ENCODE measurements at regions not wholly inside any gene's neighbourhood (a gene's known extent, or its start where the extent isn't known, plus 50 kb on each side); places are given as distances from the start of the nearest gene placed in this dataset.

DNA sequence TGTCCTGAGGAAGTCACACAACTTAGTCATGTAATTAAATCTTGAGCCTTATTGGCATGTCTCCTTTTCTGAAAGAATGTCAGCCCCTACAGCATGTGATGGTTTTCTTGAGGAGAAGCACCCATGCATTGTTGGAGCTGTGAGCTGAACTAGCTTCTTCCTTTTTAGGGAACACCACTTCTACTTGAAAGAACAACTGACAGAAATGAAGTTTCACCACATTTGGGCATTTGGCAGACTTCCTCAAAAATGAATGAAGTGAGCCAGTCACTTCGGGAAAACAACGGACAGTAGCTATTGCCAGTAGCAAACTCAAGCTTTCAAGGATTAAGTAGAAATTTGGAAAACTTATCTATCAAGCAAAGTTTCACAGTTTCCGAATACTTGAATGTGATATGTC, 1351.3 kb downstream of the EFNB2 start:
- no peak for DNase-seq (ENCODE audit: low read depth)
- H3K4me3 ChIP-seq (ENCODE audit: low read length): no peak overlapping the region
- TF ChIP-seq, protein P1, sequence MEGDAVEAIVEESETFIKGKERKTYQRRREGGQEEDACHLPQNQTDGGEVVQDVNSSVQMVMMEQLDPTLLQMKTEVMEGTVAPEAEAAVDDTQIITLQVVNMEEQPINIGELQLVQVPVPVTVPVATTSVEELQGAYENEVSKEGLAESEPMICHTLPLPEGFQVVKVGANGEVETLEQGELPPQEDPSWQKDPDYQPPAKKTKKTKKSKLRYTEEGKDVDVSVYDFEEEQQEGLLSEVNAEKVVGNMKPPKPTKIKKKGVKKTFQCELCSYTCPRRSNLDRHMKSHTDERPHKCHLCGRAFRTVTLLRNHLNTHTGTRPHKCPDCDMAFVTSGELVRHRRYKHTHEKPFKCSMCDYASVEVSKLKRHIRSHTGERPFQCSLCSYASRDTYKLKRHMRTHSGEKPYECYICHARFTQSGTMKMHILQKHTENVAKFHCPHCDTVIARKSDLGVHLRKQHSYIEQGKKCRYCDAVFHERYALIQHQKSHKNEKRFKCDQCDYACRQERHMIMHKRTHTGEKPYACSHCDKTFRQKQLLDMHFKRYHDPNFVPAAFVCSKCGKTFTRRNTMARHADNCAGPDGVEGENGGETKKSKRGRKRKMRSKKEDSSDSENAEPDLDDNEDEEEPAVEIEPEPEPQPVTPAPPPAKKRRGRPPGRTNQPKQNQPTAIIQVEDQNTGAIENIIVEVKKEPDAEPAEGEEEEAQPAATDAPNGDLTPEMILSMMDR (conservative IDR thresholded peaks at IDR 0.05; ENCODE audit: low read depth, low read length): no peak

DNA sequence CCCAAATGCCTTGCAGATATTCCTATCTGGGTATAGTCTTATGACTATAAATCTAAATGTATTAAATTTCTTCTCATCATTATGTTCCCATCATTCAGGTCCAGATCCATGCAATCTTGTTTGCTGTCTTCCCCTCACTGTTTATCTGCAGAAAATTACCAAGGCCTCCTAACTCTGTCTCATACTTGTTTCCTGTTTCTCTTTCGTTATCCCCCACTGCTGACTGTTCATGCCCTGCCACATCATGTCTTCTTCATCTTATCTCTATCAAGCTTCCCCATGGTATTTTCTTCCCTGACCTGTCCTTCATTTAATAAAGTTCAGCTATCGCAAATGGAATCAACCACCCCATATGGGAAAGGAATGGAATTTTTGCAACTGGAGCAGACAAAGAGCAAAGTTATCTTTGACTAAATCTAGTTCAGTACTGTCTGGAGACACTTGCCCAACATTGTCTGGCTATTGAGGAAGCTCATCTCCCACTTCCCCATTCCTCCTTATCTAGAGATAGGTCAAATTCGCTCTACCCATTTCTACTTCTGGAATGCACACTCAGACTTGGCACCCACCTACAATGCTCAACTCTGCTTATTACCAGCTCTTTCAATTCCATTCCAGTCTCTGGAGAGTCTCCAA, 1358.1 kb downstream of the EFNB2 start:
- DNase-seq (ENCODE audit: low read depth): no peak
- H3K4me3 ChIP-seq (ENCODE audit: low read length): no peak overlapping the region
- TF ChIP-seq, protein P1 (conservative IDR thresholded peaks at IDR 0.05; ENCODE audit: low read depth, low read length): no peak

DNA sequence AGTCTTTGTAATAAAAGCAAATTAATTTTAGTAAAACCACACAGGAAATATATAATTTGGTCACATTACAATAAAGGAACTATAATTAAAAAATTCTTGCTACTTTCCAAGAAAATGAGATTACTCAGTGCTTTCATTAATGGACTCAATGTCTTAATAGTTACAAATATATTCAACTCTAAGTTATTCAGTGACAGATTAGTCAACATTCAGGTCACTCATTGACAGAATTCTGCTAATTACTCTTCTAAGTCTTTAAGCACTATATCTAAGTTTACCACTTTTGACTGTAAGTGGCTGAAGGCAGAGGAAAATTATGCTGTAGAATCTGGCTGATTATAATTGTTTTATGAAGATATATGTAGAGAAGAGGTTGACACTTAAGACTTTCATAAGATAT, 1365.0 kb downstream of the EFNB2 start:
- no peak for DNase-seq (ENCODE audit: low read depth)
- TF ChIP-seq, protein P1 (conservative IDR thresholded peaks at IDR 0.05; ENCODE audit: low read depth, low read length): no peak
- no peak overlapping the region for H3K4me3 ChIP-seq (ENCODE audit: low read length)

DNA sequence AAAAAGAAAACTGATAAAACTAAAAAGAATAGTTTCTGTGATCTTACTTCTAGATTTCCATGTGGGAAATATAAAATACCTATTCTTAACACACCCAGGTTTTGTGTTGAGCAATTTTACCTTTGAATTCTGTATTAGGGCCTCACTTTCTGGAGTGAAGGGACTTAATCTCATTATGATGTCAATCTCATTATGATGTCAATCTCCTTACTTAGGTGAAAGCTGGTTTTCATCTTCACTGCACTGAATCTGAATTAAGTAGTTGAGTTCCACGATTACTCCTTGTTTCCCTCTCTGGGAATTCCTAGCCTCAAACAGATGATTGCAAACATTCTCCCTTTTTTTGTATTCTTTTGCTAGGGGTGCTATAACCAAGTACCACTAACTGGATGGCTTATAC, 1367.2 kb downstream of the EFNB2 start:
- H3K4me3 ChIP-seq (ENCODE audit: low read length): no peak overlapping the region
- TF ChIP-seq, protein P1 (conservative IDR thresholded peaks at IDR 0.05; ENCODE audit: low read depth, low read length): no peak
- DNase-seq (ENCODE audit: low read depth): no peak

DNA sequence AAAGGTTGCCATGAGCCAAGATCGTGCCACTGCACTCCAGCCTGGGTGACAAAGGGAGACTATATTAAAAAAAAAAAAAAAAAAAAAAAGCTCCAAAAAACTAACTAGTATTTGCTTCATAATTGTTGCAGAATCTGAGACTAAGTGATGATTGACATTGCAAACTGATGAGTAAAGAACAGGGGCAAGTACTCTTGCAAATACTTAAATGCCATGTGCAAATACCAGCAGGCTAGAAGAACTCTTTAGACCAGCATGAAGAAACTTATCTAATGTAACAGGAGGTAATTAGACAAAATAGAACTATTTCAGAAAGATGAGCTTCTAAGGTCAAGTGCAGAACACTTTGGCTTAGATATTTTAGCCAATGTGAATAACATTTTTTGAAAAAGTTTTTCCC, 1368.1 kb downstream of the EFNB2 start:
- H3K4me3 ChIP-seq (ENCODE audit: low read length): no peak overlapping the region
- DNase-seq (ENCODE audit: low read depth): no peak
- TF ChIP-seq, protein P1 (conservative IDR thresholded peaks at IDR 0.05; ENCODE audit: low read depth, low read length): no peak

DNA sequence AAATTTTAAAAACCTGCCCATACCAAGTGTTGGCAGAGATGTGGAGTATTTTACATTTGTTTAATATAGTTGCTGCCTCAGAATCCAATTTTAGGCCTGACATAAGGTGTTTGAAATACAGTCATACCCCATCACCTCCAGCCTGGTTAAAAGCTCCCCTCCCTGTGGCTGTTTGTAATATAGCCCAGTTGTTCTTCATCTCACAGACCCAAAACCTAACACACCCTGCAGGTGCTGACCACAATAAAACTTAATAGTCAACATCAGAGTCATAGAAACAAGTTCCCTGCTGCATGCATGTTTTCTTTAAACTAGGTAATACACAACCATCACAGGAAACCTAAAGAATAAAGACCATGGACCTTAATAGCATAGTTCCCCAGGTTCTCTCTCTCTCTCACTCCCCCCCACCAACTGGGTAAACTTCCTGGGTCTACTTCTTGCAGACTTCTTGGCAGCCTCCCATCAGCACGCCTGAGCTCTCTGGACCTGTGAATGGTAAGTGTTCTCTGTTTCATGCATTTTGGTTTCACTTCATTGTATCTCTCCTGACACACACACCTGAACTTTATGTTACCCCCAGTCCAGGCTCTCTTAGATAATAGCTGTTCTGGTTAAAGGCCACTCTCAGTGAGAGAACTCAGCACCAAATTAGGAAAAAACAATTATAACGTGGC, 1369.9 kb downstream of the EFNB2 start:
- H3K4me3 ChIP-seq (ENCODE audit: low read length): no peak overlapping the region
- DNase-seq (ENCODE audit: low read depth): no peak
- TF ChIP-seq, protein P1 (conservative IDR thresholded peaks at IDR 0.05; ENCODE audit: low read depth, low read length): no peak

DNA sequence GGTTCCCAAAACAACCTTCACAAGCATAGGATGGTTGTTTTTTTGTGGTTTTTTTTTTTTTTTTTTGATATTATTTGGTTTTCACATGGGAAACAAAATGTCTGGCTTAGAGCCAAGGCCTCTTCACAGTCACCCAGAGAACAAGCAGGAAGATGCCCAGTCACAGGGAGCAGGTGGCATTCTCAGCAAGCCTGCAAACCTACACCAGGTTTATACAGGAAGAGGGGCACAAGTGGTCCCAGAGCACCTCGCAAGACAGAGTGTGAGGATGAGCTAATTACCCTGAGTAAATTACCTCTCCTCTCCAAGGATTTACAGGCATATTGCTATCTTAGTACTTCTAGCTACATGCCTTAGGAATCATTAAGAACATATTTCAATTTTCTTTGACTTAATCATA, 1375.6 kb downstream of the EFNB2 start:
- no peak overlapping the region for H3K4me3 ChIP-seq (ENCODE audit: low read length)
- TF ChIP-seq, protein P1 (conservative IDR thresholded peaks at IDR 0.05; ENCODE audit: low read depth, low read length): no peak
- DNase-seq (ENCODE audit: low read depth): no peak

Data from retinal pigment epithelial cell (primary cell).